ENCODE measurements at regions not wholly inside any gene's neighbourhood (a gene's known extent, or its start where the extent isn't known, plus 50 kb on each side); places are given as distances from the start of the nearest gene placed in this dataset.

- WGBS, 2 donors: 64 to 70% methylated on average over 2 of the region's 2 CpGs
- Histone ChIP-seq H3K27me3 (no peaks in the 10 kb centered on the region), H3K4me1 (no peaks in the 10 kb centered on the region), H3K27ac (no peak overlapping the region), H3K9me3 (no peaks in the 10 kb centered on the region), H3K36me3 (no peaks in the 10 kb centered on the region), H3K4me3 (no peak overlapping the region)
- DNase-seq (no peak), ATAC-seq (ENCODE audit: low FRiP score in 2 of 2) (no peak)
- TF ChIP-seq, protein P1, sequence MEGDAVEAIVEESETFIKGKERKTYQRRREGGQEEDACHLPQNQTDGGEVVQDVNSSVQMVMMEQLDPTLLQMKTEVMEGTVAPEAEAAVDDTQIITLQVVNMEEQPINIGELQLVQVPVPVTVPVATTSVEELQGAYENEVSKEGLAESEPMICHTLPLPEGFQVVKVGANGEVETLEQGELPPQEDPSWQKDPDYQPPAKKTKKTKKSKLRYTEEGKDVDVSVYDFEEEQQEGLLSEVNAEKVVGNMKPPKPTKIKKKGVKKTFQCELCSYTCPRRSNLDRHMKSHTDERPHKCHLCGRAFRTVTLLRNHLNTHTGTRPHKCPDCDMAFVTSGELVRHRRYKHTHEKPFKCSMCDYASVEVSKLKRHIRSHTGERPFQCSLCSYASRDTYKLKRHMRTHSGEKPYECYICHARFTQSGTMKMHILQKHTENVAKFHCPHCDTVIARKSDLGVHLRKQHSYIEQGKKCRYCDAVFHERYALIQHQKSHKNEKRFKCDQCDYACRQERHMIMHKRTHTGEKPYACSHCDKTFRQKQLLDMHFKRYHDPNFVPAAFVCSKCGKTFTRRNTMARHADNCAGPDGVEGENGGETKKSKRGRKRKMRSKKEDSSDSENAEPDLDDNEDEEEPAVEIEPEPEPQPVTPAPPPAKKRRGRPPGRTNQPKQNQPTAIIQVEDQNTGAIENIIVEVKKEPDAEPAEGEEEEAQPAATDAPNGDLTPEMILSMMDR (IDR thresholded peaks at IDR 0.05): no peak
- TF ChIP-seq EP300 (IDR thresholded peaks at IDR 0.05) (no peak), POLR2A (IDR thresholded peaks at IDR 0.05) (no peak), POLR2AphosphoS5 (IDR thresholded peaks at IDR 0.05) (no peak)
Observed at GRCh38 chr14:61176686-61177085, 104.5 kb downstream of the TMEM30B start.

- no peak overlapping the region for H3K4me3 ChIP-seq
- no peak for TF ChIP-seq POLR2AphosphoS5 (IDR thresholded peaks at IDR 0.05)
- TF ChIP-seq POLR2A (IDR thresholded peaks at IDR 0.05): no peak
- TF ChIP-seq EP300 (IDR thresholded peaks at IDR 0.05): no peak
- TF ChIP-seq, protein P1 (IDR thresholded peaks at IDR 0.05): no peak
- no peak for DNase-seq
- H3K36me3 ChIP-seq: no peaks in the 10 kb centered on the region
- no peaks in the 10 kb centered on the region for H3K9me3 ChIP-seq
- WGBS, 2 donors: 76 to 79% methylated on average over 2 of the region's 2 CpGs
- no peak overlapping the region for H3K27ac ChIP-seq
- no peaks in the 10 kb centered on the region for H3K27me3 ChIP-seq
- no peaks in the 10 kb centered on the region for H3K4me1 ChIP-seq
- no peak for ATAC-seq (ENCODE audit: low FRiP score in 2 of 2)
Observed at GRCh38 chr14:61174987-61175386, 106.2 kb downstream of the TMEM30B start.

DNA sequence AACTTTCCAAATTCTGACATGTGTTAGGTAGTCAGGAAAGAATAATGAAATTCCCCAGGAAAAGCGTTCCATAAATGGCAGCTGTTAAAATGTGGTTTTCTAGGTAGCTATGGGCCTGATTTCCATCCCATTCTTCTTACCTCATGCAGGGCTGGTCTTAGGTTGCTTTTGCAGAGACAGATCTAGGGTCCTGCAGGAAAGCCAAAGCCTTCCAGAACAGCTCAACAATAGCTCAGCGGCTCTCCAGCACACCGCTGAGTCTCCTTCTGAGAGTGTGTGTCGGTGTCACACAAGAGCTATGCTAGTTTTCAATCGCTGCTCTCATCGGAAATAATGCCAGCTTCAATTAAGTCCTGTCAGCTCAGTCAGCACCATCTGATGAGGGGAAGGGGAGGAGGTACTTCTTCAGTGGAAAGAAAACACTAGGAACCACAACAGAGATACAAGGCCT is 106.7 kb downstream of the TMEM30B start:
- Histone ChIP-seq H3K4me3 (no peak overlapping the region), H3K9me3 (no peaks in the 10 kb centered on the region), H3K4me1 (no peaks in the 10 kb centered on the region), H3K27me3 (no peaks in the 10 kb centered on the region), H3K27ac (no peak overlapping the region), H3K36me3 (no peaks in the 10 kb centered on the region)
- DNase-seq: no peak
- 83 to 84% methylated on average over 6 of the region's 6 CpGs for WGBS, 2 donors
- TF ChIP-seq EP300 (IDR thresholded peaks at IDR 0.05): no peak
- TF ChIP-seq POLR2AphosphoS5 (IDR thresholded peaks at IDR 0.05): no peak
- TF ChIP-seq POLR2A (IDR thresholded peaks at IDR 0.05): no peak
- TF ChIP-seq, protein P1 (IDR thresholded peaks at IDR 0.05): no peak
- no peak for ATAC-seq (ENCODE audit: low FRiP score in 2 of 2)

GRCh38 chr14:61171727-61172126 is 109.4 kb downstream of the TMEM30B start:
- Histone ChIP-seq H3K36me3 (no peaks in the 10 kb centered on the region), H3K27ac (no peak overlapping the region), H3K4me1 (no peaks in the 10 kb centered on the region), H3K27me3 (no peaks in the 10 kb centered on the region), H3K9me3 (no peaks in the 10 kb centered on the region), H3K4me3 (no peak overlapping the region)
- no peak for DNase-seq
- 59 to 68% methylated on average over 2 of the region's 2 CpGs for WGBS, 2 donors
- peak in 1 of 2 donors; percentile 49 for ATAC-seq (ENCODE audit: low FRiP score in 2 of 2)
- TF ChIP-seq, protein P1 (IDR thresholded peaks at IDR 0.05): no peak
- TF ChIP-seq POLR2A (IDR thresholded peaks at IDR 0.05) (no peak), EP300 (IDR thresholded peaks at IDR 0.05) (no peak), POLR2AphosphoS5 (IDR thresholded peaks at IDR 0.05) (no peak)

DNA sequence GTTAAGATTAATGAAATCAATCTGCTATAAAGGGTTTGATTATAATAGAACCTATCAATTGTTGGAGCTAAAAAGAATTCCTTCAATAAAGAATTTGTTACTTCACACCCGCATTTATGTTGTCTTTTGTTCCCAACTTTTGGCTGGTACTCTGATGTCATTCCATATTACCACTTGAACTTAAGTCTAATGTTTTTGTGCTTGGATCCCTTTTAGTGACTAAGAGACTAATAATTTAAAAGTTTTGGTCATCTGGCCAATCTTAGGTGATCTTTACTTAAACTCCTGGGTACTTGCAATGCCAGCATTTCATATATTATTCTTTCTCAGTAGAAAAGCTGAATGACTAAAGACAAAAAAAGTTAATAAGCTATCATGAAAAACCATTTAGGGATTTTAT is 113.0 kb downstream of the TMEM30B start:
- Histone ChIP-seq H3K4me1 (no peaks in the 10 kb centered on the region), H3K27me3 (no peaks in the 10 kb centered on the region), H3K4me3 (no peak overlapping the region), H3K27ac (no peak overlapping the region), H3K9me3 (peaks cover 0 to 3% (median 0%) of the 10 kb centered on the region in 4 donors), H3K36me3 (no peaks in the 10 kb centered on the region)
- DNase-seq (no peak), ATAC-seq (ENCODE audit: low FRiP score in 2 of 2) (no peak)
- TF ChIP-seq, protein P1 (IDR thresholded peaks at IDR 0.05): no peak
- TF ChIP-seq POLR2AphosphoS5 (IDR thresholded peaks at IDR 0.05): no peak
- TF ChIP-seq POLR2A (IDR thresholded peaks at IDR 0.05): no peak
- no peak for TF ChIP-seq EP300 (IDR thresholded peaks at IDR 0.05)
- WGBS, 2 donors: 90 to 93% methylated on average over 1 of the region's 1 CpG

Data from upper lobe of left lung (tissue), 6 donors.